ENCODE measurements at regions not wholly inside any gene's neighbourhood (a gene's known extent, or its start where the extent isn't known, plus 50 kb on each side); places are given as distances from the start of the nearest gene placed in this dataset.

DNA sequence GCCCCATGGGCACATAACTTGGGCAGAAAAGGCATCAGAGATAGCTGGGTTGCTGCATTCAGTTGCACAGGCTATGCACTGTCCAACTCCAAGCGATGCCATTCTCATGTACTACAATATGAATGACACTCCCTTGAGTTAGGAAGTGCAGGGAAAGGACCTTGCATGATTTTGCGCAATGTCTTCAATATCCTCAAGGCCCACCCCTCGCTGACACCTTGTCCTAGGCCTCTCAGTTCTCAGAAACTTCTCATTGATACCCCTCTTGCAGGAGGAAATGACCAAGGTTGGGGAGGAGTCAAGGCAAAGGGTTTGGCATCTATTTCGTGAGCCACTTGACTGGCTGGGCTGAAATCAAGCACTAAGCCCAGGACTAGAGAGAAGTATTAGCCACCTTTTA lies 70.4 kb downstream of the ARL6IP4 start:
- no peak for TF ChIP-seq REST (IDR thresholded peaks at IDR 0.05; ENCODE audit: borderline replicate concordance)
- TF ChIP-seq CTCF (IDR thresholded peaks at IDR 0.05; ENCODE audit: poor library complexity, severe bottlenecking), result no peak
